ENCODE measurements at regions not wholly inside any gene's neighbourhood (a gene's known extent, or its start where the extent isn't known, plus 50 kb on each side); places are given as distances from the start of the nearest gene placed in this dataset.
"Not testable (repeated sequence)": the region's sequence is repeated elsewhere in the genome, so short reads cannot be mapped to it uniquely, and the experiment has no call there.

DNA sequence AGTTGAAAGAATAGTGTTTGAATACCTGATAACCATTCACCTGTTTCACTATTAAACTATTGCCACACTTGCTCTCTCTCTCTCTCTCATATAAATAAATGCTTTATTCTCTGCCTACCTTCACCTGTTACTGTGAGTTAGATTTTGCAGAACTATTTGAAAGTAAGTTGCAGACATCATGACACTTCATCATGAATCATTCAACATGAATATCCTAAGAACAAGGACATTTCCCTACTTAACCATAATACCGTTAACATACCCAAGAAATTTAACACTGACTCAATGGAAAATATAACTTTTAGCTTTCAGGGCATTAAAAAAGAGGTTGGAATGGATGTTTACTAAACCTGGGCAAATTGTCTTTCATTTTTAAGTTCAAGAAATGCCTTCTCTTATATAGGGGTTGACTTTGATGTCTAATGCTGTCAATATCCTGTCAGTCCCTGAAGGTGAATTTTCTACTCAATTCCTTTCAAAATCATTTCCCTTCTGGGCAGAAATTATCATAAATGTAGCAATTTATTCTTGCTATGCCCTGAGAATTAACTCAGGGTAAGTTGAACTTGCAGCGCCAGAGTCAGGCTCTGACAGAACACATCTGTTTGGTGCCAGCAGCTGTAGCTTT lies 582.6 kb upstream of the TLE4 start:
- DNase-seq, result no peak

DNA sequence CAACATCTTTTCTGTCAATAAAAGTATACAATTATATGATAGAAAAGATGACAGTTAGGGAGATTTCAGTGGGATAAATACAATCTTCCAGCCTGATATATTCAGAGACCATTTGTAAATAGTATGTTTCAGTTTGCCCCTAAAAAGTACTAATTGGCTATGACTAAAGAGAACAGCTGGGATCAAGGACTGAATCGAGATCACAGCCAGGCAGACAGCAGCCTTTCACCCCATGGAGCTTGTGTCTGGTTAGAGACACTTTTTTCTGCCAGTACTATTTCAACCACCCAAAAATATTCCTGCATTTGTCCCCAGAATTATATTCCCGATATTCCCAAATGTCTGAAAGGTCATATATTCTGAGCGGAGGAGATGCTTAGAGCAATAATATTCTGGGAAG lies 577.3 kb upstream of the TLE4 start:
- DNase-seq, result no peak

DNA sequence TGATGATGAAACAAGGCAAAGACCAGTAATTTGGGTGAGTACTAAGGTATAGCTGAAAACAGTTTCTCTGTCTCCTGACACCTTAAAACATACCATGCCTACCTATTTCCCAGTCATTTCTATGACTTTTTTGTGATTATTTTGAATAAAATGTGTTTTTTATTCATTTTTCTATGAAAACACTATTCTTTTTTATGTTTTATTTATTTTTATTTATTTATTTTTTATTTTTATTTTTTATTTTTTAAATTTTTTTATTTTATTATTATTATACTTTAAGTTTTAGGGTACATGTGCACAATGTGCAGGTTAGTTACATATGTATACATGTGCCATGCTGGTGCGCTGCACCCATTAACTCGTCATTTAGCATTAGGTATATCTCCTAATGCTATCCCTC lies 576.8 kb upstream of the TLE4 start:
- DNase-seq, result not testable (repeated sequence)

DNA sequence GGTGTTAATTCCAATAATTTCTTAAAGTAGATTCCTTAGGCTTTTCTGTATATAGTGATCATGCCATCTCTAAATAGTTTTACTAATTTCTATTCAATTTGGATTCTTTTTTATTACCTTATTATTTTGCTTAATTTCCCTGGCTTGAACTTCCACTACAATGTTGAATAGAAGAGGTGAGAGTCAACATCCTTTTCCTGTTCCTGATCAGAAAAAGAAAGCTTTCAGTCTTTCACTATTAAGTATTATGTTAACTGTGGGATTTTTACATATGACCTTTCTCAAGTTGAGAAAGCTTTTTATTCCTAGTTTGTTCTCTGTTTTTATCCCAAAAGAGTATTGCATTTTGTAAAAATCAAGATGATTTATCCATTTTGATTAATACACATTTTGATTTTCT lies 574.5 kb upstream of the TLE4 start:
- no peak for DNase-seq

DNA sequence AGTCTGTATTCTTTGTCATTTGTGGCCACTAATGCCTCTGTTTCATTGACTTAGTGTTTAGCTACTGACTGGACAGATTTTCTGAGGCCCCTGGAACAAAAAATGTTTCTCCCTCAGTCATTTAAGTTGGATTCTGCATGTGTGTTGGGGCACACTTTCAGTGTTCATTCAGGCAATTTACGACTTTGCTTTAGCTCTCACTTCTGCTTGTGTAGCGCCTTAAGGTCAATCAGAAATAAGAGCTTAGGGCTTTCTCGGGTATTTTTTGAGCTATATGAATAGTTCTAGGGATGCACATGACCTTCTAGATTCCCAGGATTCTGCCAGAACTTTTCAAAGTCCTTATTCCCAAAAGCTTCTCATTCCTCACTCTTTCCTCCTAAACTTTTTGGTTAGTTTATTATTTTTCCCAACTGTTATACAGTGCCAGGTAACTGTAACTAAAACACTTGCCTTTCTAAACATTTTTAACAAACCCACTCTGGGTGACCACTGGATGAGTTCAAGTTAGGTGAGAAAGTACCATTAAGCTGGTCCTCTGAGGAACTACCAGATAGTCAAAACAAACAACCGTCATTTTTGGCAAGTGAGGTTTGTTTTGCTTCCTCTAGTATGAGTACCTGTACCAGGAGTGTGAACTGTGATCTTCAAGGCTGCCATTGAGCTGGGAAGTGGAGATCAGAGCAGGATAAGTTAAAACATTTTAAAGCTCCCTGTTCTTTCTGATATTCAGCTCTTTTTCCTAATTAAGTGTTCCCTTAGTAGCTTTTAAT lies 571.3 kb upstream of the TLE4 start:
- DNase-seq, result no peak

DNA sequence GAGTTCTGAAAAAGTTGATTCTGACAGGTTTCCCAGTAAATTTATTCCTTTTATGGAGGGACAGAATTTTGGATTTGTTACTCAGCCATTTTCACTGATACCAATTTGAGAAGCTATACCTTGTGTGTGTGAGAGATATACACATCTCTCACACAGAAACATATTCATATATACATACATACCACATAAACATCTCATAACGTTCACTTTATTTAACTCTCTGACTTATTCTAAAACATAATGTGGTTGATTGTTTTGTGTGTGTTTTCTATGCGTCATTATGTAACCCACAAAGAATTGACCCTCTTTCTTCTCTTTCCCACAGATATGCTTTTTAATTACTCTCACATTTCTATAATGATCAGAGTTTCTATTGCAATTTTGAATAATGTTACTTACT lies 570.8 kb upstream of the TLE4 start:
- no peak for DNase-seq

DNA sequence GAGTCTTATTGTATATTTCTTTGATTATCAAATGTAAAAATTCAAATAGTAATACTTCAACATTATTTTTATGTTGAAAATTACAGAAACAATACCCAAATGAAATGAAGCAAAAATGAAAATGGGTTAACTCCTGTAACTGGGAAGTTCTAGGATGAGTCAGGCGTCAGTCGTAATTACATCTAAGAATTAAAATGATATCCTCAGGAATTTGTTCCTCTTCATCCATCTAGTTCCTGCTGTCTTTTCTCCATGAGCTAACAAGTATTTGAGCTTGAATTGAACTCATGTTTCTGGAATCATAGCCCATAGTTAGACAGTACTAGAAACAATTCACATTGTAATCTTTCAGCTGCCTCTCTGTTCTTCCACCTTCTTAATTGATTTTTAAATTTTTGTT lies 568.3 kb upstream of the TLE4 start:
- no peak for DNase-seq

DNA sequence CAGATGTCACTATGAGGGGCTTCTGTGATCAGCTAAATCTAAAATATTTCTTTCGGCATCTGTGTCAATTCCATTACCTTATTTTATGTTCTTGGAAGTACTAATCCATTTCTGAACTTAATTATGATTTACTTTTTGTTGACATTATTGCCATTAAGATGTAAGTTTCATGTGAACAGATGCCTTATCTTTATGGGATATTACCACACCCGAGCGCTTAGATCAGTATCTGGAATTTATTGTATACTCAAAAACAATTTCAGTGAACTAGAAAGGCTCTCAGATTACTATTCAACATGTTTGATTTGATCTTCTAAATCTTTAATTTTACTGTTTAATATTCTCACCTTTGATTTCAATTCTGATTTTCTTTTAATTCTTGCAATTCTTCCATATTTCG lies 567.7 kb upstream of the TLE4 start:
- no peak for DNase-seq

DNA sequence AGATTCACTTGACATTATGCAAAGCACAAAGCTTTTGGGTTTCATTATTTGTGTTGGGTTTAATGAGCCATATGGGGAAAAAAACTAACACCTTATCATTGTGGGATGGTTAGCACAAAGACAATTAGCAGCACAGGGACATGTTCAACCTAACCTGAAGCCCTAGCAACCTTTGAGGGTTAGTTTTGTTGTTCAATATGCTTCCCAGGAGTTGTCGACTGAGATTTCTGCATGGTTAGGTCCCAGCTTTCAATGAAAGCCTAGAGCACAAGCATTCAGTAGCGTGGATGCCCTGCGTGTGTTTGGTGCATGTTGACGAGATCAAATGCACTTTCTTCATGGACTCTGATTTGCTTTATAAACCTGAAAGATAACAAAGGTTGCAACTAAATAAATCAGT lies 565.2 kb upstream of the TLE4 start:
- no peak for DNase-seq

DNA sequence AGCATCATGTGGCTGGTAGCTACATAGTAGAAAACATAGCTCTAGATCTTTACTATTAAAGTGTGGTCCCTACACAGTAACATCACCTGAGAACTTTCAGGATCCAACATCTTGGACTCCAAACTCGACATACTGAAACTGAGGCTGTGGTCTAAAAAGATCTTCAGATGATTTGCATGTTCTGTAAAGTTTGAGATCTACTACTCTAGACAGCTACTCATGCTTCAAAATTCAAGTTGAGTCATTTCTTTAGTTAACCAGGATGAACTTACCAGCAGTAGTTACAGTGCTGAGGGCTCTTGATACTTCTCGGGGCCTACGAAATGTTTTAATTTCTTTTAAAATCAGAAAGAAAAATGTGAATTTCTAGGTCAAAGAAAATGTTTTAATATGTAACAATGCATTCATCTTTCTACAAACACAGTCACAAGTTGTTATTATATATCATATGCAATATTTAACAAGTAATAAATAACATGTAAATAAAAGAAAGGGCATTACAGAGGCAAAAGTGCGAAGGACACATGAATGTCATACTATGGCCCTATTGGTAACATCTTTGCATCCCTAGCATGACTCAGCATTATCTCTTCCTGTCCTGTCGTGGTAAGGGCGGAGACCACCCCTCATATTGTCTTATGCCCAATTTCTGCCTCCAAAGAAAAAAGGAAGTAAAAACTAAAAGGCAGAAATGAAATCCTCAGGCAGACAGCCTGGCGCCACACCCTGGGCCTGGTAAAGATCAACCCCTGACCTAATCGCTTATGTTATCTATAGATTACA lies 563.9 kb upstream of the TLE4 start:
- no peak for DNase-seq

DNA sequence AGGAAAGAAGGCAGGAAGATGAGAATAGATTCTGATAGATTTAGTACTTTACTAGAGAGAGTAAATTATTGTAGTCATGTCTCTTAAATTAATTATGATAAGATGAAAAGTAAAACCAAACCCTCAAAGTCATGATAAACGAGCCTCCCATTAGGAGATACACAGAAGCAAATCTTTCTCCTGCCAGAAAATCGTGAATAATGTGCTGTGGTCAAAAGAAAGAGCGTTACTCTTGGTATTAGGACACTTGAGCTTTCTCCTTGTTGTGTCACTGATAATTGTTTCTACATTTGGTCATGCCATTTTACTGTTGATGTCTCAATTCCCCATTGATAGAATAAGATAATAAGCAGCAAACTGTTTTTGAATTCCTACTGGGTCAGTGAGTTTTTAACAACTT lies 562.8 kb upstream of the TLE4 start:
- no peak for DNase-seq

DNA sequence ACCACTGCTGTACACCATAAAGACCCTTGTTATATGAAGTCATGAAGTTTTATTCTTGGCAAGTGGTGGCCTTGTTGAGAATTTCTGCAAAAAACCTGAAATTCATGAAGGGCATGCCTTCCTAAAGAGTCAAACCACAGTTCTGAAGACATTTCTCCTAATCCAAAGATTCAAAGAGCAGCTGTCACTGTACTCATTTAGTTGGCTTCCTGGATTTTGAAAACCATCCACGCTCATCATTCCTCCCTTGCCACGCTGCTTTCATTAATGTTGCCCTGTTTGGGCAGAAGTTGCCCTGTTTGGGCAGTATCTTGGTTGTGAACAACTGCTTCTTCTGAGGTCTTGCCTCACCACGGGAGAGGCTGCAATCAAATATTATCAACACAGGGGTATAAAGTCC lies 560.3 kb upstream of the TLE4 start:
- no peak for DNase-seq

DNA sequence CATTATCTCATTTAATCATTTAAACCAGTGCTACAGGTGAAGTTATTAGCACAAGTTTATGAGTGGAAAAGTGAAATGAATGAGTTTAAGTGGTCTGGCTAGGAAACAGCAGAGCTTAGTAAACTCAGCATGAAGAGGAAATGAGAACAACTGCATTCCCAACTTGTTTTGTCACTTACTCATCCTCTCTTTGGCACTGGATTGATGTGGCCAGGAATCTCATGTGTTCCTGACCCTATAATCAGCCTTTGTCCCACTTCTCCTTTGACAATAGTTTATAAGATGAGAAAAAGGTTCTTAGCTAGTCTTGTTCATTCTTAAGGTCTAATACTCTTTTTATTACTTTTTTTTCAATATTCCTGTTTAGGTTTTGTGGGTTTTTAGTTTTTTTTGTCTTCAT lies 559.2 kb upstream of the TLE4 start:
- no peak for DNase-seq

DNA sequence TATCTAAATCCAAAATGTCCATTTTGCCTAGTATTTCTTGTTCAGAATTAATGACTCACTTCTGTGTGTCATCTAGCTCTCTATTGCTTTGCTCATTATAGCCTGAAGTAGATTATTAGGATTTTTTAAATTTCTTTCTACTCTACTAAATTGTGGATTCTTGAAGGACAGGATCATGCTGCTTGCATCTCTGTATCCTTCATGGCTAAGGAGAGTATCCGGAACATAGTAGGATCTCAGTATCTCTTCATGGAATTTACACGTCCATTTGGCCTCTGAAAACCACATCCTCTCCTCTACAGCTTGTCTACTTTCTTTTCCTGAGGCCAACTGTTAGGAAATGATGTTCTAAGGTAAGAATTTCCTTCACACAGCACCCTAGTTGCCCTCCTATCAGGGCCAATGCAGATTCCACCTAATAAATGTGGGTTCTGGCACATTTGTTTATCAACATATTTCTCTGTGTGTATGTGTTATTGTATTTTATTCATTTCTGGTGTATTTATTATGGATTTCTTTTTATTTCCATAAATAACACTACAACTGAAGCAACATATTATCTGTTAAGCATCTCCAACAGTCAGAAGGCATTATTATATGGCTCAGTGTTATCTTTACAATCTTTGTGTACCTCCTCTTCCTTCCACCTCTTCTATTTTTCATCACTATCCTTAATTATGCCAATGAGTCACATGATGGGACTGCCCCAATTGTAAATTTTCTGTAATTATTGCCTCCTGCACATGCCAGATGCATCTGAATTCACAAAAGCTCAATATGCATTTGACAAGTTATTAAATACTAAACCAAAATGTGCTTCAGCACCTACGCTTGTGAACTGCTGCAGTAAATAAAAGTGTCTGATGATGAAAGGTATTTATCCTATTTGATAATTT lies 557.8 kb upstream of the TLE4 start:
- DNase-seq, result no peak

DNA sequence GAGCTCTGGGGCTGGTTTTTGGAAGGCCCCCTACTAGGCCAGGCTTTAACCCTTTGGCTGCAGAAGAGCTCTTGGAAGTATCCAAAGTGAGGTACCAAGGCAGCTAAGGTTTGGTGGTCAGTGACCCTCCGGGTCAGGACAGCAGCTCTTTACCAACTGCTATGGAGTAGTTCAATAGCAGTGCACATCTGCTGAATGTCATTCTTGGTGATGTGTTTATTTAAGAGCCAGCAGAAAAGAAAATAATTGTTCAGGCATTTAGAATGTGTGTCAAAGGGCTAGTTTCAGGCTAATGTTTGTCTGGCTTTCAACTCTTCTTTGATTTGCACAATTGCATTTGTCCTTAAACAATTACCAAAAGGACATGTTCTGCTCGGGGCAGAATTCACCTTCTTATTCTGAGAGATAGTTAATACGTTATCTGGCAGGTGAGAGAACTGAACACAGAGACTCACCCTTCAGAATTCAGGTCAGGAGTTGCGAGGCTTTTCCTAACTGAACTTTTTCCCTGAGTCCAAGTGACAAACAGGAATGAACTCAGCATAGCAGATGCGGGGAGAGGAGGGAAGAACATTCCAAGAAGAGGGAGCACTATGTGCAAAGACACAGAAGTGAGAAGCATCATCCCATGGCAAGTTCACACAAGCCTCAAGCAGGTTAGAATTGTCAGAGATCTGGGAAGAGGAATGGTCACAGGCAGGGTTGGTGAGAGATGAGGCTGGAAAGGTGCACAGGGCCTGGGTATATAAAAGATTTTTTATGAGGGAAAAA lies 556.7 kb upstream of the TLE4 start:
- DNase-seq, result no peak

DNA sequence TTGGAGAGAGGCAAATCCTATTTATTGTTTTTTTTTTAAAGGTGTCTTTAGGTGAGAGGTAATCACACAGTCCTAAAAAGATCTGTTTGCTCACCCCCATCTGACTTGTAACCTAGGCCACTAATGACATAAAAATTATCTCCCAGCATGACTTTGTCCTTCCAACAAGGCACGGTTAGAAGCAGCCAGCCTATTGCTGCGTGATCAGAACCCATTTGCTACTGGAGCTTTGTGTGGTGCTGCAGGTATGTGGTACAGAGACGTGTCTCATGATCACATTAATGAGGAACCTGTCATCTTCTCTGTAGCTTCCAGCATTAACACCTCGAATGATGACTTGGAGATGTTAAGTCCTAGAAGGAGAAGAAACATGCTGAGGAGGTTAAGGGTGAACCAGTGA lies 555.8 kb upstream of the TLE4 start:
- no peak for DNase-seq

DNA sequence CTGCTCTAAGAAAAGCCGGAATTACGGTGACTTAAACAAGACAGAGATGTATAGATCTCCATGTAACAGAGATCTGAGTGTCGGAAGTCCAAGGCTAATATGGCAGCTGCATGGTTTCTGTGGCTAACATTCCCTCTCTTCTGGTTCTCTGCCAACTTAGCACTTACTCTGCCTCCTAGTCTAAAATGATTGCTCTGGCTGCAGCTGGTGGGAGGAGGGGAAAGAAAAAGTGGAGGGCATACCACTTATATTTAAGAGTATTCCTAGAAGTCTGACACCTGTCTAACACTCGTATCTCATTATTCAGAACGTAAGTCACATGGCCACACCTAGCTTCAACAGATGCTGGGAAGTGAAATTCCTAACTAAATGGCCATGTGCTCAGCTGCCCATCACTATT lies 551.5 kb upstream of the TLE4 start:
- DNase-seq, result no peak

DNA sequence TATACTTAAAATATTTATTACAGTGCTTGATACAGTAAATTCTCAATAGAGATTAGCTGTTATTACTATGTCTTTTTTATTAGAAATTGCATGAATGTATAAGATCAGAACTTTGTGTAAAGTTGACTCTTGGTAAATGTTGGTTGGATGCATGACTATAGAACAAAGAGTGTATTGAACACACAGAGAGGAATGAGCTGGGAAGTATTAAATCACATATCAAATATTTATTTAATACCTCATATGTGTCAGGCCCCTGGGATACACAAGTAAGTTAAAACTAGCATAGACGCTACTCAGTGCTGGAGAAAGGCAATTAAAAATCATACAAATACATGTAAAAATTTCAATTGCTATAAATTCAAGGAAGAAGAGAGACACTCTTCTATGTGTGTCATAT lies 550.7 kb upstream of the TLE4 start:
- DNase-seq, result no peak

DNA sequence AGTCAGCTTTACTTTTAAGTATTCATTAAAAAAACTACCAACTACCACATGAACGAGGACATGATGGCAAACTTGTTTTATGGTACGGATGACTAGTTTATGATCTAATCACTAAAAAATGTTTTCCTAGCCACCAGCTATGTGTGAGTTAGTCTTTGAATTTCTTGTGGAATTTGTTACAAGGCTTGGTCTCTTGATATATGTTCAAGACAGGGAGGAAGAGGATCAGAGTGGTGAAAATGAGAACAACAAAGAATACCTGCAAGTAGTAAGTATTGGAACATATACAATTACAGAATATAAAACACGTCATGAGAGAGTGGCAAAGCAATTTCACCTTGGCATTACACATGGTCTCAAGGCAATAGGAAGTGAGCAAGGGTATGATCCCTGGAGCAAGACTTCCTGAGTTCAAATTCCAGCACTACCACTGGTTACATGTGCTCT lies 548.6 kb upstream of the TLE4 start:
- no peak for DNase-seq

DNA sequence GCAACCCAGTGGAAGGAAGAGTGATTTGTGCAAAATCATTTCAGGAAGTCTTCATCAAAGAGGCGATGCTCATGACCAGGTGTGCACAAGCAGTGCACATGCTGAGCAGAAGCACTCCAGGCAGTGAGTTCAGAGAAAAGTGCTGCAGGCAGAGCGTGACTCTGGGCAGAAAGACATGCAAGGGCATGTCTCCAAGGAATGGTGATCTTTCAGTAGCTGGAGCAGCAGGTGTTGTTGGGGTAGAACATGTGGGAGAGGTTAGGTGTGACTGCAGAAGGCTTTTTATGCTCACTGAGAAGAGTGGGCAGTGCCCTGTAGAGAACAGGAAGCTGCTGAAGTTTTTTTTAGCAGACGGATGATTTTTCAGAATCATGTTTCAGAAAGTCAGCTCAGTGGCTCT lies 545.4 kb upstream of the TLE4 start:
- DNase-seq, result no peak

DNA sequence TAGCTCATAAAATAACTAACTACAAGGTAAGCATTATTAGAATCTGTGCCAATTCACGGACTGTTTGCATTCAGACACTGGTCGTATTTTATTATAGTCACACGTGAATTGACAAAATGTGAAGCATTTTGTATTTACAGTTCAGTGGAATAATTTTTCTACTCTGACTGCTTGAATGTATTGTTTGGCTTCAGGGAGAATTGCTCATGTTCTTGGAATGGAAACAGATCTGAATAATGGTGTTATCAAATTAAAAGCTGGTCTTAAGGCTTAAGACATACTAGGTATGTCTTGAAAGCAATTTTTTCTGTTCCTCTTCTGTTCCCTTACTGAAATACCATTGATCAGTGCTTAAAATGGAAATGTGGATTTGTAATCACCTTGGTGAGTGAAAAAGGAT lies 543.7 kb upstream of the TLE4 start:
- no peak for DNase-seq

DNA sequence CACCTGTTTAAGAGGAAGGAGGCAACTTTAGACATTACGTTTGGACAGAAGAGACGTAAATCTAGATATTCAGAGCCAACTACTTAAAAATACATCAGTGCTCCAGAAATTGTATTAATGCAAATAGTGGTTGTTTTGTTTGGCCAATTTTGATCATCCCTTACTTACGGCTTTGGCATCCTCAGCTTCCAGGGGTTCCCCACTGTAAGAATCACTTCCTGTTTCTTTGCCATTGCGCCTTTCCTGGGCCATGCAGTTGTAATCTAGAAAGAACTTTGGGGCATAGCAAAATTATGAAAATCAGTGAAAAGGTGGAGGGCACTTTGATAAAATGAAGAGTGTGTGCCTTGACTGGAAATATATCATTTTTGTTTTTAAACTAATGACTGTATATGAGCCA lies 537.2 kb upstream of the TLE4 start:
- DNase-seq, result no peak

All from inflammatory macrophage treated with lipopolysaccharide for 4 hours (primary cell).